ENCODE measurements at regions not wholly inside any gene's neighbourhood (a gene's known extent, or its start where the extent isn't known, plus 50 kb on each side); places are given as distances from the start of the nearest gene placed in this dataset.

GRCh38 chr1:61627365-61627764 is 97.6 kb downstream of the TM2D1 start:
- no peak for DNase-seq (ENCODE audit: low read depth in 1 of 2, low spot score in 1 of 2)
- TF ChIP-seq JUND (IDR thresholded peaks at IDR 0.05; ENCODE audit: low read depth): no peak
- in situ Hi-C loops (cut with HindIII; ENCODE audit: low pct_unique_long_range_greater_than_20kb, low sequenced_read_pairs): no loop called here

- in situ Hi-C loops (cut with HindIII; ENCODE audit: low pct_unique_long_range_greater_than_20kb, low sequenced_read_pairs): no loop called here
- TF ChIP-seq JUND (IDR thresholded peaks at IDR 0.05; ENCODE audit: low read depth): no peak
Measured at GRCh38 chr1:61626816-61627215, 98.1 kb downstream of the TM2D1 start.

GRCh38 chr1:61623852-61624251 is 101.1 kb downstream of the TM2D1 start:
- in situ Hi-C loops (cut with HindIII; ENCODE audit: low pct_unique_long_range_greater_than_20kb, low sequenced_read_pairs): no loop called here
- DNase-seq (ENCODE audit: low read depth in 1 of 2, low spot score in 1 of 2): no peak
- no peak for TF ChIP-seq JUND (IDR thresholded peaks at IDR 0.05; ENCODE audit: low read depth)

More at GRCh38 chr1:61626816-61627215, 98.1 kb downstream of the TM2D1 start:
- no peak for DNase-seq (ENCODE audit: low read depth in 1 of 2, low spot score in 1 of 2)

GRCh38 chr1:61620536-61620935 is 104.4 kb downstream of the TM2D1 start:
- in situ Hi-C loops (cut with HindIII; ENCODE audit: low pct_unique_long_range_greater_than_20kb, low sequenced_read_pairs): no loop called here

GRCh38 chr1:61618755-61619154 is 106.2 kb downstream of the TM2D1 start:
- TF ChIP-seq JUND (IDR thresholded peaks at IDR 0.05; ENCODE audit: low read depth): no peak
- in situ Hi-C loops (cut with HindIII; ENCODE audit: low pct_unique_long_range_greater_than_20kb, low sequenced_read_pairs): no loop called here
- no peak for DNase-seq (ENCODE audit: low read depth in 1 of 2, low spot score in 1 of 2)

More at GRCh38 chr1:61620536-61620935, 104.4 kb downstream of the TM2D1 start:
- no peak for TF ChIP-seq JUND (IDR thresholded peaks at IDR 0.05; ENCODE audit: low read depth)
- no peak for DNase-seq (ENCODE audit: low read depth in 1 of 2, low spot score in 1 of 2)

- in situ Hi-C loops (cut with HindIII; ENCODE audit: low pct_unique_long_range_greater_than_20kb, low sequenced_read_pairs): no loop called here
- no peak for TF ChIP-seq JUND (IDR thresholded peaks at IDR 0.05; ENCODE audit: low read depth)
- DNase-seq (ENCODE audit: low read depth in 1 of 2, low spot score in 1 of 2): no peak
Measured at GRCh38 chr1:61618193-61618592, 106.7 kb downstream of the TM2D1 start.

GRCh38 chr1:61616830-61617229 is 108.1 kb downstream of the TM2D1 start:
- TF ChIP-seq JUND (IDR thresholded peaks at IDR 0.05; ENCODE audit: low read depth): no peak
- DNase-seq (ENCODE audit: low read depth in 1 of 2, low spot score in 1 of 2): no peak
- in situ Hi-C loops (cut with HindIII; ENCODE audit: low pct_unique_long_range_greater_than_20kb, low sequenced_read_pairs): no loop called here

- in situ Hi-C loops (cut with HindIII; ENCODE audit: low pct_unique_long_range_greater_than_20kb, low sequenced_read_pairs): no loop called here
- TF ChIP-seq JUND (IDR thresholded peaks at IDR 0.05; ENCODE audit: low read depth): no peak
- DNase-seq (ENCODE audit: low read depth in 1 of 2, low spot score in 1 of 2): no peak
Measured at GRCh38 chr1:61612602-61613001, 112.3 kb downstream of the TM2D1 start.

- TF ChIP-seq JUND (IDR thresholded peaks at IDR 0.05; ENCODE audit: low read depth): no peak
- DNase-seq (ENCODE audit: low read depth in 1 of 2, low spot score in 1 of 2): no peak
- in situ Hi-C loops (cut with HindIII; ENCODE audit: low pct_unique_long_range_greater_than_20kb, low sequenced_read_pairs): no loop called here
Measured at GRCh38 chr1:61609040-61609439, 115.9 kb downstream of the TM2D1 start.

GRCh38 chr1:61607448-61607847 is 117.5 kb downstream of the TM2D1 start:
- in situ Hi-C loops (cut with HindIII; ENCODE audit: low pct_unique_long_range_greater_than_20kb, low sequenced_read_pairs): no loop called here
- TF ChIP-seq JUND (IDR thresholded peaks at IDR 0.05; ENCODE audit: low read depth): no peak
- DNase-seq (ENCODE audit: low read depth in 1 of 2, low spot score in 1 of 2): no peak

GRCh38 chr1:61606448-61607312 is 118.3 kb downstream of the TM2D1 start:
- in situ Hi-C loops (cut with HindIII; ENCODE audit: low pct_unique_long_range_greater_than_20kb, low sequenced_read_pairs): no loop called here
- TF ChIP-seq JUND (IDR thresholded peaks at IDR 0.05; ENCODE audit: low read depth): no peak
- DNase-seq (ENCODE audit: low read depth in 1 of 2, low spot score in 1 of 2): no peak

GRCh38 chr1:61605607-61606321 is 119.2 kb downstream of the TM2D1 start:
- in situ Hi-C loops (cut with HindIII; ENCODE audit: low pct_unique_long_range_greater_than_20kb, low sequenced_read_pairs): no loop called here
- no peak for TF ChIP-seq JUND (IDR thresholded peaks at IDR 0.05; ENCODE audit: low read depth)
- DNase-seq (ENCODE audit: low read depth in 1 of 2, low spot score in 1 of 2): no peak

- DNase-seq (ENCODE audit: low read depth in 1 of 2, low spot score in 1 of 2): no peak
- in situ Hi-C loops (cut with HindIII; ENCODE audit: low pct_unique_long_range_greater_than_20kb, low sequenced_read_pairs): no loop called here
- no peak for TF ChIP-seq JUND (IDR thresholded peaks at IDR 0.05; ENCODE audit: low read depth)
Measured at GRCh38 chr1:61604684-61605083, 120.3 kb downstream of the TM2D1 start.
